ENCODE measurements at regions not wholly inside any gene's neighbourhood (a gene's known extent, or its start where the extent isn't known, plus 50 kb on each side); places are given as distances from the start of the nearest gene placed in this dataset.
A peak's percentile ranks its signal among the peaks of the same experiment; 100 is the strongest.

DNA sequence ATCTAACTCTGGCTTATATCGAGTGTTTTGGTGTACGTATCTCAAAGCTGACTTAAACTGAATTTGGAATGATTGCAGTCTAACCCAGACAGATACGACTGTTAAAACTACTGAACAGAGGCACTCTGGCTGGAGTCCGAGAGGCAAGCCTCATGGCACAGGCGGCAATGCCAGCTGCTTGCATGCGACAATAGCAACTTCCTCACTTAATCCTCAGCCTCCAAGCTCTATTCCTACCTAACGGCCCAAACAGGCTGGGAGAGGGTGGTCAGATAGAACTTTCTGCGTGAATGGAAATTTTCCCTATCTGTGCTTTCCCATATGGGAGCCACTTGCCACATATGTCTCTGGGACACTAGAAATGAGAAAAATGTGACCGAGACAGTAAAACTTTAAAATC lies 292.0 kb upstream of the KLF6 start:
- Histone ChIP-seq H3K4me2 (ENCODE audit: control insufficient read depth, extremely low read depth, insufficient read depth, low read depth, low read length) (no peak overlapping the region), H3K4me3 (ENCODE audit: control insufficient read depth in 2 of 3, extremely low read depth in 1 of 3, insufficient read depth in 2 of 3, low read depth in 1 of 3, low read length in 3 of 3) (no peak overlapping the region), H2AFZ (ENCODE audit: control insufficient read depth, low read length) (no peak overlapping the region), H4K20me1 (ENCODE audit: control insufficient read depth, extremely low read depth, insufficient read depth, low read length) (no peaks in the 10 kb centered on the region), H3K9me1 (ENCODE audit: control insufficient read depth, extremely low read depth, insufficient read depth, low read length) (no peaks in the 10 kb centered on the region), H3K36me3 (ENCODE audit: control insufficient read depth in 2 of 2, extremely low read depth in 1 of 2, insufficient read depth in 2 of 2, low read length in 2 of 2) (no peaks in the 10 kb centered on the region), H3K27me3 (ENCODE audit: control insufficient read depth, extremely low read depth, insufficient read depth, low read length) (no peaks in the 10 kb centered on the region), H3K9ac (ENCODE audit: control insufficient read depth, extremely low read depth, insufficient read depth, low read length) (no peak overlapping the region), H3K9me3 (ENCODE audit: control insufficient read depth, low read depth, low read length) (no peaks in the 10 kb centered on the region), H3K79me2 (ENCODE audit: control insufficient read depth, insufficient read depth, low read length) (no peaks in the 10 kb centered on the region), H3K4me1 (ENCODE audit: control insufficient read depth, extremely low read depth, insufficient read depth, low read length) (peaks cover 30% of the 10 kb centered on the region), H3K27ac (ENCODE audit: control insufficient read depth, insufficient read depth, low read length) (no peak overlapping the region)
- no peak for FAIRE-seq
- DNase-seq (ENCODE audit: low read depth, low spot score) = no peak
- TF ChIP-seq, protein P1, sequence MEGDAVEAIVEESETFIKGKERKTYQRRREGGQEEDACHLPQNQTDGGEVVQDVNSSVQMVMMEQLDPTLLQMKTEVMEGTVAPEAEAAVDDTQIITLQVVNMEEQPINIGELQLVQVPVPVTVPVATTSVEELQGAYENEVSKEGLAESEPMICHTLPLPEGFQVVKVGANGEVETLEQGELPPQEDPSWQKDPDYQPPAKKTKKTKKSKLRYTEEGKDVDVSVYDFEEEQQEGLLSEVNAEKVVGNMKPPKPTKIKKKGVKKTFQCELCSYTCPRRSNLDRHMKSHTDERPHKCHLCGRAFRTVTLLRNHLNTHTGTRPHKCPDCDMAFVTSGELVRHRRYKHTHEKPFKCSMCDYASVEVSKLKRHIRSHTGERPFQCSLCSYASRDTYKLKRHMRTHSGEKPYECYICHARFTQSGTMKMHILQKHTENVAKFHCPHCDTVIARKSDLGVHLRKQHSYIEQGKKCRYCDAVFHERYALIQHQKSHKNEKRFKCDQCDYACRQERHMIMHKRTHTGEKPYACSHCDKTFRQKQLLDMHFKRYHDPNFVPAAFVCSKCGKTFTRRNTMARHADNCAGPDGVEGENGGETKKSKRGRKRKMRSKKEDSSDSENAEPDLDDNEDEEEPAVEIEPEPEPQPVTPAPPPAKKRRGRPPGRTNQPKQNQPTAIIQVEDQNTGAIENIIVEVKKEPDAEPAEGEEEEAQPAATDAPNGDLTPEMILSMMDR (optimal IDR thresholded peaks at IDR 0.05 in 1 of 3, IDR thresholded peaks at IDR 0.05 in 1 of 3, conservative IDR thresholded peaks at IDR 0.05 in 1 of 3; ENCODE audit: extremely low read depth in 1 of 3, insufficient read depth in 2 of 3, low read length in 3 of 3) = no peak
- no peak for TF ChIP-seq EZH2 (IDR thresholded peaks at IDR 0.05; ENCODE audit: low read length)
- dilution Hi-C loops (cut with MboI; ENCODE audit: extremely low pct_ligation_motif_present, low sequenced_read_pairs) = no loop called here

GRCh38 chr10:4075443-4075842 lies 290.4 kb upstream of the KLF6 start:
- peak overlapping the region; percentile 66 for H3K27ac ChIP-seq (ENCODE audit: control insufficient read depth, insufficient read depth, low read length)
- DNase-seq (ENCODE audit: low read depth, low spot score) = no peak
- no peaks in the 10 kb centered on the region for H3K36me3 ChIP-seq (ENCODE audit: control insufficient read depth in 2 of 2, extremely low read depth in 1 of 2, insufficient read depth in 2 of 2, low read length in 2 of 2)
- FAIRE-seq = peak; percentile 53
- no peaks in the 10 kb centered on the region for H3K9me3 ChIP-seq (ENCODE audit: control insufficient read depth, low read depth, low read length)
- no peak overlapping the region for H3K4me3 ChIP-seq (ENCODE audit: control insufficient read depth in 2 of 3, extremely low read depth in 1 of 3, insufficient read depth in 2 of 3, low read depth in 1 of 3, low read length in 3 of 3)
- H3K4me1 ChIP-seq (ENCODE audit: control insufficient read depth, extremely low read depth, insufficient read depth, low read length) = peaks cover 34% of the 10 kb centered on the region
- TF ChIP-seq, protein P1 (optimal IDR thresholded peaks at IDR 0.05 in 1 of 3, IDR thresholded peaks at IDR 0.05 in 1 of 3, conservative IDR thresholded peaks at IDR 0.05 in 1 of 3; ENCODE audit: extremely low read depth in 1 of 3, insufficient read depth in 2 of 3, low read length in 3 of 3) = no peak
- TF ChIP-seq EZH2 (IDR thresholded peaks at IDR 0.05; ENCODE audit: low read length) = no peak
- peak overlapping the region; percentile 16 for H3K9ac ChIP-seq (ENCODE audit: control insufficient read depth, extremely low read depth, insufficient read depth, low read length)
- peak overlapping the region; percentile 39 for H3K4me2 ChIP-seq (ENCODE audit: control insufficient read depth, extremely low read depth, insufficient read depth, low read depth, low read length)
- H3K27me3 ChIP-seq (ENCODE audit: control insufficient read depth, extremely low read depth, insufficient read depth, low read length) = no peaks in the 10 kb centered on the region
- dilution Hi-C loops (cut with MboI; ENCODE audit: extremely low pct_ligation_motif_present, low sequenced_read_pairs) = no loop called here
- no peaks in the 10 kb centered on the region for H3K9me1 ChIP-seq (ENCODE audit: control insufficient read depth, extremely low read depth, insufficient read depth, low read length)
- no peaks in the 10 kb centered on the region for H4K20me1 ChIP-seq (ENCODE audit: control insufficient read depth, extremely low read depth, insufficient read depth, low read length)
- H3K79me2 ChIP-seq (ENCODE audit: control insufficient read depth, insufficient read depth, low read length) = no peaks in the 10 kb centered on the region
- H2AFZ ChIP-seq (ENCODE audit: control insufficient read depth, low read length) = peak overlapping the region; percentile 12

All from keratinocyte (primary cell).